ENCODE measurements at regions not wholly inside any gene's neighbourhood (a gene's known extent, or its start where the extent isn't known, plus 50 kb on each side); places are given as distances from the start of the nearest gene placed in this dataset.
"Not testable (repeated sequence)": the region's sequence is repeated elsewhere in the genome, so short reads cannot be mapped to it uniquely, and the experiment has no call there.

DNA sequence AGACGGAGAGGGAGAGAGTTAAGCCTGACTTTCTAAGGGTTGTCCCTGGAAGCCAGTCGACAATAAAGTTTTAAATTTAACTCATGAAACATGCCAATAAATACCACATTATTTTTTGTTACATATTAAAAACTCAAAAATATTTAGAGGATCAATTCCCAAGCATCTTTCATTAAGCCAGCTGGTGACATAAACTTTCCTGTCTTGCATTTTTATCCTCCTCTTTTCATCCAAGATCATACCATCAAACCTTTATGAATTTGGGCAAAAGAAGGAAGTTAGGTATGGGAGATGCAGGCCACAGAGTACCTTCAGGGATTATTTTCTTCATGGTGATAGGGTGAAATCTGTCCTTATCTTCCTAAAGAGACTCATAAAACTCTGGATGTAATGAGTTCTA lies 178.3 kb upstream of the FBXL17 start:
- H3K27ac ChIP-seq (ENCODE audit: low read length): peak overlapping the region; percentile 80
- no peaks in the 10 kb centered on the region for H3K9me3 ChIP-seq (replicated peaks; ENCODE audit: control insufficient read depth, low read depth, low read length)
- no peaks in the 10 kb centered on the region for H3K36me3 ChIP-seq (ENCODE audit: control insufficient read depth, insufficient read depth, low read length)
- WGBS (ENCODE audit: insufficient coverage): no CpG with 5 or more reads among the region's 2 CpGs
- no peaks in the 10 kb centered on the region for H3K4me1 ChIP-seq (ENCODE audit: control insufficient read depth, insufficient read depth, low read length)
- no peaks in the 10 kb centered on the region for H3K27me3 ChIP-seq (ENCODE audit: control insufficient read depth, insufficient read depth, low read length)
- no peak overlapping the region for H3K4me3 ChIP-seq (ENCODE audit: low read length)
- peak; percentile 81 for DNase-seq

DNA sequence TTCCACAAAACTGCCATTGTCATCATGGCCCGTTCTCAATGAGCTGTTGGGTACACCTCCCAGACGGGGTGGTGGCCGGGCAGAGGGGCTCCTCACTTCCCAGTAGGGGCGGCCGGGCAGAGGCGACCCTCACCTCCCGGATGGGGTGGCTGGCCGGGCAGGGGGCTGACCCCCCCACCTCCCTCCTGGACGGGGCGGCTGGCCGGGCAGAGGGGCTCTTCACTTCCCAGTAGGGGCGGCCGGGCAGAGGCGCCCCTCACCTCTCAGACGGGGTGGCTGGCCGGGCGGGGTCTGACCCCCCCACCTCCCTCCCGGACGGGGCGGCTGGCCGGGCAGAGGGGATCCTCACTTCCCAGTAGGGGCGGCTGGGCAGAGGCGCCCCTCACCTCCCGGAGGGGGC lies 176.9 kb upstream of the FBXL17 start:
- H3K4me1 ChIP-seq (ENCODE audit: control insufficient read depth, insufficient read depth, low read length); H3K36me3 ChIP-seq (ENCODE audit: control insufficient read depth, insufficient read depth, low read length); H3K27ac ChIP-seq (ENCODE audit: low read length); DNase-seq; H3K4me3 ChIP-seq (ENCODE audit: low read length); H3K9me3 ChIP-seq (replicated peaks; ENCODE audit: control insufficient read depth, low read depth, low read length); H3K27me3 ChIP-seq (ENCODE audit: control insufficient read depth, insufficient read depth, low read length): not testable (repeated sequence)
- 96% methylated on average over 16 of the region's 24 CpGs for WGBS (ENCODE audit: insufficient coverage)

DNA sequence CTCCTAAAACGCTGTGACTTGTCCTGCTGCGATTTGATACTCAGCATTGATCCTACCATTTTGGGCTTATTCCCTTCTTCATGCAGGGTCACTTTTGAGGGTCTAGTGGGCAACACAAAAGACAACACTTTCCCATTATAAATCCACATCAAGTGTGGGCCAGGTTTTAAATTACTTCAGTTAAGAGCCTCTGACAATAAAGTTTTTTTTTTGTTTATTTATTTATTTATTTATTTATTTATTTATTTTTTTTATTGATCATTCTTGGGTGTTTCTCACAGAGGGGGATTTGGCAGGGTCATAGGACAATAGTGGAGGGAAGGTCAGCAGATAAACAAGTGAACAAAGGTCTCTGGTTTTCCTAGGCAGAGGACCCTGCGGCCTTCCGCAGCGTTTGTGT lies 176.2 kb upstream of the FBXL17 start:
- not testable (repeated sequence) for H3K4me3 ChIP-seq (ENCODE audit: low read length); H3K27ac ChIP-seq (ENCODE audit: low read length); H3K4me1 ChIP-seq (ENCODE audit: control insufficient read depth, insufficient read depth, low read length); DNase-seq; H3K27me3 ChIP-seq (ENCODE audit: control insufficient read depth, insufficient read depth, low read length); H3K36me3 ChIP-seq (ENCODE audit: control insufficient read depth, insufficient read depth, low read length); H3K9me3 ChIP-seq (replicated peaks; ENCODE audit: control insufficient read depth, low read depth, low read length)
- WGBS (ENCODE audit: insufficient coverage): 93% methylated on average over 2 of the region's 5 CpGs

DNA sequence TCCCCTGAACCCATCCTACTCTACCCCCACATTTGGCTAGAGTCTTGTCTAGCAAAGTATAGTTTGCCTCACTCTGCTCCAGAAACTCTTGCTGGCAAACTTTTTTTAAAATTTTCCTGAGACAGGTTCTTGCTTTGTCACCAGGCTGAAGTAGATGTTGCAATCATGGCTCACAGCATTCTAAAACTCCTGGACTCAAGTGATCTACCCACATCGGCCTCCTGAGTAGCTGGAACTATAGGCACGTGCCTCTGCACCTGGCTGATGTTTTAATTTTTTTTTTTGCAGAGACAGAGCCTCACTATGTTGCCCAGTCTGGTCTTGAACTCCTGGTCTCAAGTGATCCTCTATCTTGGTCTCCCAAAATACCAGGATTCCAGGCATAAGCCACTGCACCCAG lies 175.8 kb upstream of the FBXL17 start:
- DNase-seq: no peak
- no peak overlapping the region for H3K4me3 ChIP-seq (ENCODE audit: low read length)
- 86% methylated on average over 2 of the region's 2 CpGs for WGBS (ENCODE audit: insufficient coverage)
- no peaks in the 10 kb centered on the region for H3K4me1 ChIP-seq (ENCODE audit: control insufficient read depth, insufficient read depth, low read length)
- no peaks in the 10 kb centered on the region for H3K9me3 ChIP-seq (replicated peaks; ENCODE audit: control insufficient read depth, low read depth, low read length)
- H3K27me3 ChIP-seq (ENCODE audit: control insufficient read depth, insufficient read depth, low read length): no peaks in the 10 kb centered on the region
- H3K36me3 ChIP-seq (ENCODE audit: control insufficient read depth, insufficient read depth, low read length): no peaks in the 10 kb centered on the region
- H3K27ac ChIP-seq (ENCODE audit: low read length): no peak overlapping the region

DNA sequence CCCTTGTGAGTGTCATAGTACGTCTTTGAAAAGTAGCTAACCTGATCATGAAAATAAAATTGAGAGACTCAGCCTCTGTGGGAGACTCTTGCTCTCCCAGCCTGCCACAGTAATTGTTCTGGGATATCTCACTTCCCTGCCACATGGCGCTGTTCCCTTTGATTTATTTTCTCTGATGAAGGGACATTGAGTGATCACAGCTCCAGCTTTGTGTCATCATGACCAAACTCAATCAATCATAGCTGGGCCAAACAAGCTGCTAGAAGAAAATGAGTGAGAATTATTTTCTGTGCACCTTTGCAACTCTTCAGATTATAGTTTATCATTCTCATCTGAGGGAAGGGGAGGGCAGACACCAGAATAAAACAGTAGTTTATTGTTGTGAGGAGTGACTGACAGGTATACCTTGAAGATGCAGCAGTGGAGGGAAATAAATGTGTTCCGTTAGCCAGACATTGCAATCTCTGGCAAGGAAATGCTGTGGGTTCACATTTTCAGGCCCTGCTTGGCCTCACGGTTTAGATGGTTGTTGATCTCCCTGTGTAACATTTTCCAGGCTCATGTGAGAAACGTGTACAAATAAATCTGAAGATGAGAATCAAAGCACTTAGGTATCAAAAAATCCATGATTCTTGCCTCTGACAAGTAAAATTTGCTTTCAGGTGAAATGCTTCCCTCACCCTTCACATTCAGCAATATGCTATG lies 174.7 kb upstream of the FBXL17 start:
- H3K9me3 ChIP-seq (replicated peaks; ENCODE audit: control insufficient read depth, low read depth, low read length): no peaks in the 10 kb centered on the region
- no peak overlapping the region for H3K4me3 ChIP-seq (ENCODE audit: low read length)
- 63% methylated on average over 2 of the region's 5 CpGs for WGBS (ENCODE audit: insufficient coverage)
- H3K27ac ChIP-seq (ENCODE audit: low read length): no peak overlapping the region
- DNase-seq: no peak
- no peaks in the 10 kb centered on the region for H3K27me3 ChIP-seq (ENCODE audit: control insufficient read depth, insufficient read depth, low read length)
- H3K4me1 ChIP-seq (ENCODE audit: control insufficient read depth, insufficient read depth, low read length): no peaks in the 10 kb centered on the region
- H3K36me3 ChIP-seq (ENCODE audit: control insufficient read depth, insufficient read depth, low read length): no peaks in the 10 kb centered on the region

DNA sequence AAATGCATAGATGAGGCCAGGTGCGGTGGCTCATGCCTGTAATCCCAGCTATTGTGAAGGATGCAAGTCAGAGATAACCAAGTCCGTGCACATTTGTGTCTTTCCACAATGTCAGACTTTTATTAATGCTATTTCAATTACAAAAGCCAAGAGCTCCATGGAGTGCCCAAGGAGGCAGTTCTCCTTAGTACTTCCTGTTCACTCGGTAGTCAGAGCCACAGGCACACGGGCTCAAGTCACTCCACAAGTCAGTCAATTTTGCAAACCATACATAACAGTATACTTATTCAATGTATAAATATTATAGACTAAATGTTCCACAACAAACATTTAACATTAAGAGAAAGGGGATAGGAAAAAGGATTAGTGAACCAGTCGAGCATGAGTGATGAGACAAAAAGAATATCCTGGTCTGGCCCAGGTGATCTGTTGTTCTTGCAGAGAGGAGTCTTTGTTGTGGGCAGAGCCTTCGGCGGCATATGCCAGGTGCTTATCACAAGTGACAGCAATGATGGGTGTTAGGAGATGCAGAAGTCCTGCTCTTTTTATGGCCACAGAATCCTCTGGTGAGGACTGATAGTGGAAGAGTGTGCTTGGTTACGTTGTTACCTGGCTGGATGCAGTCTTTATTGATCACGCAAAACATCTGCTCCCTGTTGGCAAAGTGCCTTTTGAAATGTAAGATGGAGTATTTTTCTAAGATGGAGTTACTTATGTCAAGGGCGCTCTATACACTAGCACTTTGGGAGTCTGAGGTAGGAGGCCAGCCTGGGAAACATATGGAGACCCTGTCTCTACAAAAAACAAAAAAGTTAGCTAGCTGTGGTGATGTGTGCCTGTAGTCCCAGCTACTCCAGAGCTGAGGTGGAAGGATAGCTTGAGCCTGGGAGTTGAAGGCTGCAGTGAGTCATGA lies 167.0 kb upstream of the FBXL17 start:
- DNase-seq: no peak
- no peaks in the 10 kb centered on the region for H3K4me1 ChIP-seq (ENCODE audit: control insufficient read depth, insufficient read depth, low read length)
- H3K9me3 ChIP-seq (replicated peaks; ENCODE audit: control insufficient read depth, low read depth, low read length): no peaks in the 10 kb centered on the region
- peak overlapping the region; percentile 47 for H3K27ac ChIP-seq (ENCODE audit: low read length)
- H3K36me3 ChIP-seq (ENCODE audit: control insufficient read depth, insufficient read depth, low read length): no peaks in the 10 kb centered on the region
- no peak overlapping the region for H3K4me3 ChIP-seq (ENCODE audit: low read length)
- H3K27me3 ChIP-seq (ENCODE audit: control insufficient read depth, insufficient read depth, low read length): no peaks in the 10 kb centered on the region
- WGBS (ENCODE audit: insufficient coverage): 67% methylated on average over 6 of the region's 10 CpGs

DNA sequence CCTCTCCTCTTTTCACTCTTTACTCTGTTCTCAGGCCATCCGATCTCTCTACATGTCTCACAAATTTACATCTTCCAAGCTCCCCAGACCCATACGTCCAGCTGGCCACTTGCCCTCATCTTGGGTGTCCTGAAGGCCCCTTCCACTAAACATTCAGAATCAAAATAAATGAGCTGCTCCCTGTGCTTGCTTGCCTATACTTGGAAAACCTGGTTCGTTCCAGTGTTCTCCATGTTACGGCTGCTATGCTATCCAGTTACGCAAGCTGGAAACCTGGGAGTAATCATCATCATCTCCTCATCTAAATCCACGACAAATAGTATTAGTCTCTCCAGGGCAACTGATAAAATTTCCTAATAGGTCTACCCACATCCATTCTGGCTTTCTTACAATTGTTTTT lies 165.0 kb upstream of the FBXL17 start:
- H3K9me3 ChIP-seq (replicated peaks; ENCODE audit: control insufficient read depth, low read depth, low read length): no peaks in the 10 kb centered on the region
- DNase-seq: peak; percentile 57
- 40% methylated on average over 5 of the region's 6 CpGs for WGBS (ENCODE audit: insufficient coverage)

DNA sequence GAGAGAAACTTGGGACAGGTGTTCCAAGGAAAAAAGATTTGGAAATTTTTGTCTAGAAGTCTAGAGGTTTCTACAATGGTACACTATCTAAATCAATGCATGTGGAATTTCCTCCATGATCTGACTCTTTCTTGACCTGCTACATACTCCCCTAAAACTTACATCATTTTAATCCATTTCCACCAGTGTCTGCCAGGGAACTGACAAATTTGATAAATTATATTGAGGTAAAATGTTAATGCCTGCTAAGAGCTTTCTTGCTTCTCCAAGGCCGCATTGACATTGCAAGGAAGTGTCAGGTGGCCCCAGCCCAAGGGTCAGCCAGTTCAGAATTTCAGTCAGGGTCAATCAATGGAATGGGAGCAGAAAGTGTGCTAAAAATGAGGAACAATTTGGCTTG lies 163.4 kb upstream of the FBXL17 start:
- WGBS (ENCODE audit: insufficient coverage): 0% methylated on average over 1 of the region's 1 CpG
- Histone ChIP-seq H3K4me3 (ENCODE audit: low read length) (no peak overlapping the region), H3K9me3 (replicated peaks; ENCODE audit: control insufficient read depth, low read depth, low read length) (no peaks in the 10 kb centered on the region), H3K27me3 (ENCODE audit: control insufficient read depth, insufficient read depth, low read length) (no peaks in the 10 kb centered on the region), H3K4me1 (ENCODE audit: control insufficient read depth, insufficient read depth, low read length) (no peaks in the 10 kb centered on the region), H3K27ac (ENCODE audit: low read length) (no peak overlapping the region), H3K36me3 (ENCODE audit: control insufficient read depth, insufficient read depth, low read length) (no peaks in the 10 kb centered on the region)
- no peak for DNase-seq

More for the DNA sequence above, 165.0 kb upstream of the FBXL17 start:
- Histone ChIP-seq H3K27ac (ENCODE audit: low read length) (no peak overlapping the region), H3K4me1 (ENCODE audit: control insufficient read depth, insufficient read depth, low read length) (no peaks in the 10 kb centered on the region), H3K36me3 (ENCODE audit: control insufficient read depth, insufficient read depth, low read length) (no peaks in the 10 kb centered on the region), H3K4me3 (ENCODE audit: low read length) (no peak overlapping the region), H3K27me3 (ENCODE audit: control insufficient read depth, insufficient read depth, low read length) (no peaks in the 10 kb centered on the region)

DNA sequence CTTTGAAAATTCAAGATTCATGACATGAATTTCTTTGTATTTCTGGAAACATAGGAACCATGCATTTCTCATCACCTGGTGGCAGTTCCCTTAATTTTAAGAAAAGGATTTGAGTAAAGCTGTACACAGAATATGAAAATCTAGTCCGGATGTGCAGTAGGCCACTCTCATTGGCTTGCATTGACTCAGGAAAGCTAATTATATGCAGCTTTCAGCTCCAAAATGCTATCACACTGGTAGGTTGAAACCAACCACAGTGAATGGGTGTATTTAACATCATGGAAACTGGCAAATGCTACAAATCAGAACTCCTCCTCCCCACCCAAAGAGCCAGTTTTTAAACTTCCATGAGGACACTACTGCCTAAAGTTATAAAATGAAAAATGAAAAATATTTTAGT lies 161.6 kb upstream of the FBXL17 start:
- Histone ChIP-seq H3K36me3 (ENCODE audit: control insufficient read depth, insufficient read depth, low read length) (no peaks in the 10 kb centered on the region), H3K27ac (ENCODE audit: low read length) (no peak overlapping the region), H3K27me3 (ENCODE audit: control insufficient read depth, insufficient read depth, low read length) (no peaks in the 10 kb centered on the region), H3K9me3 (replicated peaks; ENCODE audit: control insufficient read depth, low read depth, low read length) (no peaks in the 10 kb centered on the region), H3K4me3 (ENCODE audit: low read length) (no peak overlapping the region), H3K4me1 (ENCODE audit: control insufficient read depth, insufficient read depth, low read length) (no peaks in the 10 kb centered on the region)
- no peak for DNase-seq
- 83% methylated on average over 1 of the region's 1 CpG for WGBS (ENCODE audit: insufficient coverage)

DNA sequence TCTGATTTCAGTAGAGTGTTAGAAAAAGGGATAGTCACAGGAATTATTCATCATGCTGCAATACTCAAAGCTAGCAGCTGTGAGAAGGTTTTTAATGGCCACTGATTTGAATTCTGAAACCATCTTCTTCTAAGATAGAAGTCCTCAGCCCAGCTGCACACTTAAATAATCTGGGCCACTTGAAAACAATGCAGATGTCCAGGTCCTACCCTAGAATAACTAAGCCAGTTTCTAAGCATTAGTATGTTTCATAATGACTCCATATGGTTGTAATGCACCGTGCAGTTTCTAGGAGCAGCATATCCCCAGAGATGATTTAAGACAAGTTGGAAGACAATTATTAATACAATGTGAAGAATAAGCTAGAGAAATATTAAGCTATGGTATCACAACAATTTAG lies 159.9 kb upstream of the FBXL17 start:
- DNase-seq: peak; percentile 70
- H3K36me3 ChIP-seq (ENCODE audit: control insufficient read depth, insufficient read depth, low read length): no peaks in the 10 kb centered on the region
- H3K9me3 ChIP-seq (replicated peaks; ENCODE audit: control insufficient read depth, low read depth, low read length): no peaks in the 10 kb centered on the region
- H3K27me3 ChIP-seq (ENCODE audit: control insufficient read depth, insufficient read depth, low read length): no peaks in the 10 kb centered on the region
- no CpG with 5 or more reads among the region's 1 CpG for WGBS (ENCODE audit: insufficient coverage)
- no peak overlapping the region for H3K27ac ChIP-seq (ENCODE audit: low read length)
- H3K4me3 ChIP-seq (ENCODE audit: low read length): no peak overlapping the region
- H3K4me1 ChIP-seq (ENCODE audit: control insufficient read depth, insufficient read depth, low read length): no peaks in the 10 kb centered on the region
